Motor neuron (in vitro differentiated cells): ENCODE measurements at regions not wholly inside any gene's neighbourhood (a gene's known extent, or its start where the extent isn't known, plus 50 kb on each side); places are given as distances from the start of the nearest gene placed in this dataset.
"Not testable (repeated sequence)": the region's sequence is repeated elsewhere in the genome, so short reads cannot be mapped to it uniquely, and the experiment has no call there.

ENCODE experiments used
- ATAC-seq, 8 experiments: fragments of 200-7000 bp; cut with Tn5 transposase; replicated peaks in 6 of 8; 2 replicates each; pipeline ENCODE4 v1.8.0; 2021; ENCODE audit warnings: mild to moderate bottlenecking in 8 of 8, moderate library complexity in 8 of 8
- H3K27ac ChIP-seq, 2 donors: fragments of 250-450 bp; sonication (Bioruptor Pico); 2 replicates each; pipeline ENCODE4 v1.9.0; 2021; ENCODE audit warnings: antibody characterized with exemption in 2 of 2, mild to moderate bottlenecking in 2 of 2, moderate library complexity in 1 of 2
- H3K4me1 ChIP-seq, 2 donors: fragments of 250-450 bp; sonication (Bioruptor Pico); replicated peaks in 1 of 2; 2 replicates each; pipeline ENCODE4 v1.6.1; 2021; ENCODE audit warnings: antibody characterized with exemption in 2 of 2, mild to moderate bottlenecking in 2 of 2, moderate library complexity in 1 of 2
- H3K4me3 ChIP-seq, 5 donors: fragments of 250-450 bp; sonication (Bioruptor Pico); 2 replicates each; pipeline ENCODE4 v1.9.0; 2021; ENCODE audit warnings: antibody characterized with exemption in 5 of 5, mild to moderate bottlenecking in 5 of 5, moderate library complexity in 4 of 5
- WGBS, 10 experiments: fragments of 450-650 bp; shearing (Covaris generic); methylation state at CpG; one replicate each; pipeline ENCODE4 v1.0.0; 2022; 5-methylcytosine and 5-hydroxymethylcytosine counted together
- in situ Hi-C, 9 experiments: fragments of 400-800 bp; cut with MboI; loops; one replicate each; pipeline ENCODE4 v1.15.0; 2021; ENCODE audit warnings: low sequenced_read_pairs in 9 of 9, low pct_unique_long_range_greater_than_20kb in 2 of 9; ENCODE audit not compliant: unreplicated experiment in 9 of 9

DNA sequence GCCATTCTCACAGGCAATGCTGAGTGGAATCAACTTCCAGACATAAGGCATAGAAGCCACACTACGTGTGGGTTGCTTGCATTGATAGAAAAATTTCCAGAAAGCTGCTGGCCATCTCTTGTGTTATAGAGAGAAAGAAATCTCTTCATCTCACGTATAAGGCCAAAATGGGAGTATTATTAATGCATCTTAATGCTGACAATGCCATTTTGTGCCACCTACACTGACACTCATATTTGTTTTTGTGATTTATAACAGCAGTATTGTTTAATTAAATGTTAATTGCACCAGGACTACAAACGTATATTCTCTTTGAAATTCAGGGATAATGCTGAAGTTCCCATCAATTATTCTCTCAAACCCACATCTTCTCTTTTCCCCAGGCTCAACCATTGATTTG is 56.1 kb upstream of the TMEM132D start:
- in situ Hi-C loops, result no loop called here
- H3K4me1 ChIP-seq, result no peaks in the 10 kb centered on the region
- no peak overlapping the region for H3K27ac ChIP-seq
- WGBS, 10 experiments, result 0 to 25% (median 10%) methylated on average over 1 to 3 of the region's 3 CpGs; no CpG with 5 or more reads in 2 of the 10 experiments
- ATAC-seq, result no peak
- no peak overlapping the region for H3K4me3 ChIP-seq

DNA sequence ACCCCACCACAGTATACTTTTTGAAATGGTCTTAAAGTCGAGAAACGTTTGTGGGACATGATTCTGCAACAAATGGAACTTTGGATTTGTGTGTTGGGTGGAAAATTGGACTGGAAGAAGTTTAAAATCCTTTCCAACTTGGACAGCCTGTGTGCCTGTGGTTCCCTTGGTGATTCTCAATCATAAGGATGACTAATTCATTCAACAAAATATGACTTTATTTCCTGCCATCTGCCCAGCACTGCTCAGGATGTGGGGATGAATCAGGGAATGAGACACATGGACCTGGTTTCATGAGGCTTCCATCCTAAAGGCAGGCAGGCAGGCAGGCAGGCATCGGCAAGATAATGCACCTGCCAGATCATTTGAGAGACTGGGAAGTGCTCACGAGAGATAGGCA is 57.3 kb upstream of the TMEM132D start:
- ATAC-seq, result no peak
- Histone ChIP-seq H3K4me3 (no peak overlapping the region), H3K27ac (no peak overlapping the region), H3K4me1 (no peaks in the 10 kb centered on the region)
- WGBS, 10 experiments, result 0 to 50% (median 4%) methylated on average over 2 to 4 of the region's 4 CpGs; no CpG with 5 or more reads in 2 of the 10 experiments
- in situ Hi-C loops, result no loop called here

DNA sequence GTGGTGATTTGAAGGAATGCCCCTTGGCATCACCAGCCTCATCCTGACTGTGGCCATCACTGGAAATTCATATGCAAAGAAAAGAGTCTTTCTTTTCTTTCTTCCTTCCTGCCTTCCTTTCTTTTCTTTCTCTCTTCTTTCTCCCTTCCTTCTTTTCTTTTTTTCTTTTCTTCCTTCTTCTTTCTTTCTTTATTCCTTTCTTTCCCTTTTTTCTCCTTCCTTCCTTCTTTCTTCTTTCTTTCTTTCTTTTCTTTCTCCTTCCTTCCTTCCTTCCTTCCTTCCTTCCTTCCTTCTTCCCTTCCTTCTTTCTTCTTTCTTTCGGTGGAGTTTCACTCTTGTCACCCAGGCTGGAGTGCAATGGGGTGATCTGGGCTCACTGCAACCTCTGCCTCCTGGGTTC is 58.0 kb upstream of the TMEM132D start:
- no peak for ATAC-seq
- WGBS, 10 experiments, result 0 to 71% (median 0%) methylated on average over 1 of the region's 1 CpG; no CpG with 5 or more reads in 7 of the 10 experiments
- H3K27ac ChIP-seq, result no peak overlapping the region
- no peak overlapping the region for H3K4me3 ChIP-seq
- no peaks in the 10 kb centered on the region for H3K4me1 ChIP-seq
- in situ Hi-C loops, result no loop called here

DNA sequence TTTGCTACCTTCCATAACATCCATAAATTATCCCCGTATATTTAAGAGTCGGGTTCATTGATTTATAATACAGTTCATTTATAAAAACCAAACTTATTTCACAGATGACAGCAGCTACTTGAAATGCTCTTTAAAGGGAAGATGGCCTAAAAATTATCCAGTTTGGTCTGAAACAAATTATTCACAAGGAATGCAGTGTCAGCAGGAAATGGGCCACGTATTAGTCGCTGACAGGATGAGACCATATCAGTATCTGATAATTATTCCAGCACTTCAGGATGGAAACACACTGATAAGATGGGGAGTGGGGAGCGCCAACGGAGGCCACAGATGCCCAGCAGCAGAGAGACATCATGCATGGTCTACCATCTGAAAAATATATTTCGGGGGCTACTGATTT is 60.5 kb upstream of the TMEM132D start:
- H3K27ac ChIP-seq, result no peak overlapping the region
- H3K4me1 ChIP-seq, result no peaks in the 10 kb centered on the region
- 5 to 86% (median 26%) methylated on average over 3 to 7 of the region's 7 CpGs; no CpG with 5 or more reads in 2 of the 10 experiments for WGBS, 10 experiments
- in situ Hi-C loops, result no loop called here
- ATAC-seq, result no peak
- no peak overlapping the region for H3K4me3 ChIP-seq

DNA sequence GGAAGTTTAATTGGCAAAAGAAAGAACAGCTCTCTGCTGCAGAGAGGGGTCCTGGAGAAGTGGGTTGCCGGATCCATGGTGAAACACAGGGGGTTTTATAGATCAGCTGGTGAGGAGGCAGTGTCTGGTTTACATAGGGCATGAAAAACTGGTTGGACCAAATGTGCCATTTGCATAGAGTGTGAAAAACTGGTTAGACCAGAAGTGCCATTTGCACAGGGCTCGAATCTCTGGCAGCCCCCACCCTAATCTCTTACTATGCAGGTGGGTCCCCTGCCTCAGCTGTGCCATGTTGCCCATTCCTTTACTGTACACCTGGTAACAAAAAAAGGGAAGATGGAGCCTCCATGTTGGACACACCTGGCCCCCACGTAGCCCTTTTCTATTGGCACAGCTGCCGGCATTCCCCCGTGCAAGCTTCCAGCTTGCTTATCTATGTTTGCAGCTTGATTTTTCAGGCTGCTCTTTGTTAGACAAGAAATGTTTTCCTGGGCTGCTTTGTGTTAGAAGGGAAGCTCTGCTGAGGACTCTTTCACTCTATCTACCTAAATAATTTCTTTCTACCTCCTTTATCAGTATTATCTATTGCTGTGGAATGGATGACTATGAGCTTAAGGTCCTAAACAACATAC is 61.1 kb upstream of the TMEM132D start:
- Histone ChIP-seq H3K27ac (no peak overlapping the region), H3K4me1 (no peaks in the 10 kb centered on the region), H3K4me3 (no peak overlapping the region)
- ATAC-seq, result no peak
- in situ Hi-C loops, result no loop called here
- 0 to 95% (median 52%) methylated on average over 1 to 5 of the region's 5 CpGs; no CpG with 5 or more reads in 1 of the 10 experiments for WGBS, 10 experiments

DNA sequence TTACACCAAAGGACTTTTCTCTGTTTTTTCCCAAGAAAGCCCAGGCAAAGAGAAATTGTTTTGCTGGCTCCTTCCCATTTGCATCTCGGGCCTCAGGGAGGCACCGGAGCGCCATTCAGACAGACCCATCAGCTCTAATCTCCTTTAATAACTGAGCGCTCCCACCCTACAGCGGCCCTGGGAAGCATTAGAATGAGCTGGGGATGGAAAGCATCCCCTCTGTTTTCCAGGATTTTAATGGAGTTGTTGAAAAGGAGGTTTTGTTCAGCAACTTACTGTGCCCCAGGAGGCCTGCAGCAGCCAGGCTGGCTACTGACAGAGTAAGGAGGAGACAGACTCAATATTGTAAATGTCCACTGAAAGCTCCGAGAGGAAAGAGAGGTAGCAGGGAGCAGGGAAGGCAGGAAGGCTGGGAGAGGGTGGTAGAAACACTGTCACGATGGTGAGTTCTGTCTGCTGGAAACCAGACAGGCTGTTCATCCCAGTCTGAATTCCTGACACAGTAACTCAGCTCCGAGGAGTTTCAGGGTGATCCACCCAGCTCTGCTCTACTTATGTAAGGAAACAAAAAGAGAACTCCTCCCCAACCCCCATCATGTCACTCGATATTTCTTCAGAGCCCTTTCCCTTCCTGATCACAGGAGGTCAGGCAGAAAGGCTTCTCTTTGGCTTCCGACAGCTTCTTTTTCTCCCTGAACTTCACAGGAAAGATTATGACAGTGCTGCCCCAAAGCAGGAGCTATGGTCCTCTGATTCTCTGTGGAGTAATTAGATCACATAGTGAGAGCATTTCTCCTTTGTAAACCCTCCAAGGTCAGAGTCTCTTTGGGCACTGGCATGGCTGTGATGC is 62.5 kb upstream of the TMEM132D start:
- in situ Hi-C loops, result no loop called here
- no peak for ATAC-seq
- no peak overlapping the region for H3K4me3 ChIP-seq
- no peak overlapping the region for H3K27ac ChIP-seq
- no peaks in the 10 kb centered on the region for H3K4me1 ChIP-seq
- 0 to 51% (median 23%) methylated on average over 1 to 8 of the region's 10 CpGs for WGBS, 10 experiments

DNA sequence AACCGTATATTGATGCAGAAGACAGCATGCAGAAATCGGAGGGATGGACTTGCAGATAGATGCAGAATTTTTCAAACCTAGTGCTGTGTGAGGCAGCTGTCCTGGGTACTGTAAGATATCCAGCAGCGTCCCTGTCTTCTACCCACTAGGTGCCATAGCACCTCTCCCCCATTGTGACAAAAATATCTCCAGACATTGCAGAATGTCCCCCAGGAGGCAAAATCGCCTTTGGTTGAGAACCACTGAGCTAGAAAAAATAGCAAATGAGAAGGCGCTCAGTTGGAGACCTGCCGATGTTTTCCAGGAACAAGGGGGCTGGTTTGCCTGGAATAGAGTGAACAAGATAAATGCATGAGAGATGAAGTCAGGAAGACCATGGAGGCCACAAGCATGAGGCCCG is 67.9 kb upstream of the TMEM132D start:
- Histone ChIP-seq H3K27ac (no peak overlapping the region), H3K4me3 (no peak overlapping the region), H3K4me1 (no peaks in the 10 kb centered on the region)
- no peak for ATAC-seq
- in situ Hi-C loops, result no loop called here
- WGBS, 10 experiments, result 0 to 85% (median 34%) methylated on average over 1 to 7 of the region's 7 CpGs; no CpG with 5 or more reads in 1 of the 10 experiments

DNA sequence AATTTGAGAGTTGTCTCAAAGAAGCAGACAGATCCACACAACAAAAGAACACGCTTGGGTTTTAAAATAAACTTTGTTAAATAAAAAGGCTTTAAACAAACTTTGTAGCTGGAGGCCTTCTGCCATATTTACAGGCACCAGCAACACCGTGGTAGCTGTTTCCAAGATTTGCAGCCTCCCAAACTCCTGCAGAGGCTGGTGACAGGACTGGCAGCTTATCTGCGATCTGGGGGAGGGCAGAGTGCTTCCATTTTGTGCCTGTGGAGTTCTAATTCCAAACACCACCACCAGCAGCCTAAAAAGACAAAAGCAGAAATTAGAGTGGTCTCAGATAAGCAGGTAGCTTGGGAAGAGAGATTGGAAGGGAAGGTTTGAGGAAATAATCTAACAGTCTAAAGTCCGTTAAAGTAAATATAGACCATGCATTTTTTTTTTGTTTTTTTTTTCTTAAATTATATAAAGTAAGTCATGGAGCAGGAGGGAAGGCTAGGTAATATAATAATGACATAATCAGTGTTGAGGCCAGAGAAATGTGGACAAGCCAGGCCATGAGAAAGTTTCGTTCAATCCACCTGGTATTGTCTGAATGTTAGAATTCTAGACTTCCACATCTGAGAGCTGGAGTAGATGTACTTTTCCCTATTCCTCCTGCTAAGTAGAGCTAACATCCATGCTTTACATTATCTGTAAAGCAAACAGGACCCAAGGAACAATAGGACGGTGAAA is 69.6 kb upstream of the TMEM132D start:
- ATAC-seq, result no peak
- WGBS, 10 experiments, result 11 to 84% (median 37%) methylated on average over 1 to 6 of the region's 6 CpGs
- Histone ChIP-seq H3K4me1 (no peaks in the 10 kb centered on the region), H3K27ac (no peak overlapping the region), H3K4me3 (no peak overlapping the region)
- in situ Hi-C loops, result no loop called here

DNA sequence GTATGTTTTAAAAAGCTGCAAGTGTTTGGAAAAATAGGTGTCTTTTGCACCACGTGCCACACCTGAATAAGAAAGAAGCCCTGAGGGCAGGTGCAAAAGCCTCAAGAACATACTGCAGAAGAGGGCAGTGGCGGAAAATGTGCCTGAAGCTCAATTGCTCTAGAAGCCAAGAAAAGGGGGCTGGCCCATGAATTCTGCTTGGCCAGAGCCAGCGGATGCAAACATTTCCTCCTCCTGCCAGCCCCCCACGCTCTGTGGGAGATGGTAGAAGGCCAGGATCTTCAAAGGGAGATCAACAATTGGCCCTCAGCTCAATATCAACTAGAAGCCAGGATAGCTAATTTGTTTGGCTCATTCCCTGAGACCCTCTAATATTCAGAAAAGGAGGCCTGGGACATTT is 80.3 kb upstream of the TMEM132D start:
- in situ Hi-C loops, result no loop called here
- 0 to 80% (median 27%) methylated on average over 1 to 4 of the region's 4 CpGs; no CpG with 5 or more reads in 3 of the 10 experiments for WGBS, 10 experiments
- H3K27ac ChIP-seq, result no peak overlapping the region
- ATAC-seq, result no peak
- no peaks in the 10 kb centered on the region for H3K4me1 ChIP-seq
- H3K4me3 ChIP-seq, result no peak overlapping the region

DNA sequence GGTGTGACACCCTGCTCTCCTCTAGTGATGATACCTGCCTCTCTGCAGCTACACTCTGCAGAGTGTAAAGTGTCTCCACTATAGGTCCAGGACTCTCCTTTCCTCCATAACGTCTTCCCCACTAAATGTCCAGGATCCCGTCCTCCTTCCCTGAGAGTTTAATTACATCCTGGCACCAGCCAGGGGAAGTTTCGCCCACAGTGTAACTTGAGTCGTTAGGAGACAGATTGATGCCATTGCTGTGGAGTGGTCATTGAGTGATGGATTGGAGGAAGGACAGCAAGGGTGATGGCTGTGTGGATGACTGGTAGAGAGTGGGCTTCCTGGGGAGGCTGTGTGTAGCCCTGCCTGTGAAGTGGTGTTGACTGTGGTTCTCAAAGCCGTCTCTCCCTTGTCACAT is 84.0 kb upstream of the TMEM132D start:
- ATAC-seq, result no peak
- WGBS, 10 experiments, result 0 to 88% (median 38%) methylated on average over 1 to 4 of the region's 5 CpGs; no CpG with 5 or more reads in 4 of the 10 experiments
- H3K4me1 ChIP-seq, result no peaks in the 10 kb centered on the region
- no peak overlapping the region for H3K4me3 ChIP-seq
- in situ Hi-C loops, result no loop called here
- H3K27ac ChIP-seq, result no peak overlapping the region

DNA sequence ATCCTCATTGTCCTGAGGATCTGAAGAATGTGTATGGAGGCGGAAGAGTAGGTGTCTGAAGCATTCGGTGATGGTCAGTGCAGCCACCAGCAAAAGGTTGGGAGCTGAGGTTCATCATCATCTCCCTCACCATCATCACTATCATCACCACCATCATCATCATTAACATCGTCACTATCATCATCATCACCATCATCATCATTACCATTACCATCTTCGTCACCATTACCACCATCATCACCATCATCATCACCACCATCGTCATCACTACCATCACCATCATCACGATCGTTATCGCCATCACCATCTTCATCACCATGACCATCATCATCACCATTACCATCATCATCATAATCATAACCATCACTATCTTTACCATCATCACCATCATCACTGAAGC is 90.8 kb upstream of the TMEM132D start:
- Histone ChIP-seq H3K4me3 (no peak overlapping the region), H3K27ac (no peak overlapping the region), H3K4me1 (no peaks in the 10 kb centered on the region)
- in situ Hi-C loops, result no loop called here
- 0 to 94% (median 62%) methylated on average over 1 to 8 of the region's 8 CpGs for WGBS, 10 experiments
- ATAC-seq, result no peak

DNA sequence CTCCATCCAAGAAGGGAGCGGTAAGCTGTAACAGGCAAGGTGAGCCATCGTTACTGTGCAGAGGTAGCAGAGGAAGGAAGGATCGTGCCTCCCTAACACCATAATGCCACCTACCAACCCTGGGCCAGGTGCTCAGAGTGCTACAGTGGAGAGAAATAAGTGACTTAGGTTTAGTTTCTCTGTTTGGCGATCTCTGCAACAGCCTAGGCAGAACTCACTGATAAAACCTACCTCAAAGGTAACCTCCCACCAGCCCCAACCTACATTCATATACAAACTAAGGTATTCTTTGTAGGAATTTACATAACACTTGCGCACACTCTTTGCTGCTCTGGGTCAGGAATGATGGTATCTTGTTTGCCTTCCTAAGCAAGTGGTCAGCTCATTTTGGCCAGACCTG is 93.4 kb upstream of the TMEM132D start:
- no peak overlapping the region for H3K27ac ChIP-seq
- WGBS, 10 experiments, result 0 to 72% (median 32%) methylated on average over 2 to 4 of the region's 5 CpGs; no CpG with 5 or more reads in 3 of the 10 experiments

DNA sequence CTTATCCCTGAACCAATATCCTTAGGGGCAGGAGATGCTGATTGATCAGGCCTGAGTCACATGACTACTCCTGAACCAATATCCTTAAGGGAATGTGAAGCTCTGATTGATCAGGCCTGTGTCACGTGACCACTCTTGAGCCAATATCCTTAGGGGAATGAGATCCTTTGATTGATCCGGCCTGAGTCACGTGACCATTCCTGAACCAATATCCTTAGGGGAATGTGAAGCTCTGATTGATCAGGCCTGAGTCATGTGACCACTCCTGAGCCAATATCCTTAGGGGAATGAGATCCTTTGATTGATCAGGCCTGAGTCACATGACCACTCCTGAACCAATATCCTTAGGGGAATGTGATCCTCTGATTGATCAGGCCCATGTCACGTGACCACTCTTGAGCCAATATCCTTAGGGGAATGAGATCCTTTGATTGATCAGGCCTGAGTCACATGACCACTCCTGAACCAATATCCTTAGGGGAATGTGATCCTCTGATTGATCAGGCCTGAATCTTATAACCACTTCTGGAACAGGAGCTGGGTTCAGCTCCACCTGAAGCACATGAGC is 100.6 kb upstream of the TMEM132D start:
- whole genome bisulfite sequencing, 10 experiments, result 0 to 95% (median 25%) methylated on average over 2 to 4 of the region's 4 CpGs; no CpG with 5 or more reads in 4 of the 10 experiments
- in situ Hi-C loops, result not testable (repeated sequence)

More for the DNA sequence above, 93.4 kb upstream of the TMEM132D start:
- H3K4me3 ChIP-seq, result no peak overlapping the region
- in situ Hi-C loops, result no loop called here
- ATAC-seq, result no peak
- H3K4me1 ChIP-seq, result no peaks in the 10 kb centered on the region

More for the DNA sequence above, 100.6 kb upstream of the TMEM132D start:
- not testable (repeated sequence) for H3K27ac ChIP-seq, H3K4me3 ChIP-seq, H3K4me1 ChIP-seq, ATAC-seq
